Mesenchymal stem cell (in vitro differentiated cells and primary cell): ENCODE measurements at regions not wholly inside any gene's neighbourhood (a gene's known extent, or its start where the extent isn't known, plus 50 kb on each side); places are given as distances from the start of the nearest gene placed in this dataset.

Experiments
- DNase-seq: peaks from one replicate; pipeline ENCODE4 v3.0.0-alpha.2; 2013
- H2AFZ ChIP-seq: one replicate; pipeline ENCODE4 v1.6.1; 2013; ENCODE audit warnings: low read depth, mild to moderate bottlenecking, control low read depth, inconsistent platforms, low read length, moderate library complexity
- H2AK5ac ChIP-seq: 2 replicates; pipeline ENCODE4 v1.6.1; 2013; ENCODE audit warnings: low read length, moderate library complexity, mild to moderate bottlenecking, inconsistent platforms; ENCODE audit not compliant: severe bottlenecking
- H2BK120ac ChIP-seq: one replicate; pipeline ENCODE4 v1.6.1; 2013; ENCODE audit warnings: low read depth, mild to moderate bottlenecking, inconsistent platforms, low read length, moderate library complexity
- H2BK12ac ChIP-seq, 2 experiments: one replicate each; pipeline ENCODE4 v1.6.1; 2013; ENCODE audit warnings: inconsistent platforms in 2 of 2, low read length in 2 of 2, mild to moderate bottlenecking in 2 of 2, moderate library complexity in 2 of 2, control low read depth in 1 of 2
- H2BK15ac ChIP-seq: one replicate; pipeline ENCODE4 v1.6.1; 2013; ENCODE audit warnings: mild to moderate bottlenecking, low read depth, inconsistent platforms; ENCODE audit not compliant: poor library complexity, severe bottlenecking
- H2BK5ac ChIP-seq: 2 replicates; pipeline ENCODE4 v1.6.1; 2013; ENCODE audit warnings: low read depth, mild to moderate bottlenecking, low read length, control low read depth, inconsistent platforms; ENCODE audit not compliant: poor library complexity, severe bottlenecking
- H3K14ac ChIP-seq, 2 experiments: one replicate each; pipeline ENCODE4 v1.6.1; 2013; ENCODE audit warnings: inconsistent platforms in 2 of 2, low read length in 2 of 2, control low read depth in 1 of 2, mild to moderate bottlenecking in 1 of 2, moderate library complexity in 1 of 2
- H3K18ac ChIP-seq, 2 experiments: one replicate each; pipeline ENCODE4 v1.6.1; 2013; ENCODE audit warnings: inconsistent platforms in 2 of 2, low read length in 2 of 2, control low read depth in 1 of 2, low read depth in 1 of 2, mild to moderate bottlenecking in 1 of 2
- H3K23ac ChIP-seq, 2 experiments: one replicate each; pipeline ENCODE4 v1.6.1; 2013; ENCODE audit warnings: inconsistent platforms in 2 of 2, low read length in 2 of 2, mild to moderate bottlenecking in 2 of 2, moderate library complexity in 2 of 2, control low read depth in 1 of 2
- H3K27ac ChIP-seq: 2 replicates; pipeline ENCODE4 v1.5.1; 2013; ENCODE audit warnings: mild to moderate bottlenecking, moderate library complexity, low read length, control low read depth, inconsistent platforms; ENCODE audit not compliant: poor library complexity, severe bottlenecking
- H3K27me3 ChIP-seq, 2 experiments: 2 replicates each; pipeline versions ENCODE4 v1.6.1 to v1.7.0; 2013; ENCODE audit warnings: low read length in 2 of 2, mild to moderate bottlenecking in 2 of 2, moderate library complexity in 2 of 2, control low read depth in 1 of 2, inconsistent platforms in 1 of 2; ENCODE audit not compliant: control insufficient read depth in 1 of 2, insufficient read depth in 1 of 2
- H3K36me3 ChIP-seq, 2 experiments: 2 replicates each; pipeline versions ENCODE4 v1.6.1 to v1.7.0; 2013; ENCODE audit warnings: low read length in 2 of 2, control low read depth in 1 of 2, inconsistent platforms in 1 of 2, low read depth in 1 of 2, mild to moderate bottlenecking in 1 of 2; ENCODE audit not compliant: insufficient read depth in 2 of 2, control insufficient read depth in 1 of 2
- H3K4ac ChIP-seq, 2 experiments: one replicate each; pipeline ENCODE4 v1.6.1; 2013; ENCODE audit warnings: inconsistent platforms in 2 of 2, low read length in 2 of 2, mild to moderate bottlenecking in 2 of 2, moderate library complexity in 2 of 2, control low read depth in 1 of 2, low read depth in 1 of 2
- H3K4me1 ChIP-seq: 2 replicates; pipeline ENCODE4 v1.6.1; 2013; ENCODE audit warnings: low read depth, low read length, control low read depth; ENCODE audit not compliant: control insufficient read depth, insufficient read depth
- H3K4me2 ChIP-seq: 2 replicates; pipeline ENCODE4 v1.6.1; 2013; ENCODE audit warnings: low read length, mild to moderate bottlenecking, inconsistent platforms; ENCODE audit not compliant: poor library complexity, severe bottlenecking
- H3K4me3 ChIP-seq, 2 experiments: 2 replicates each; pipeline versions ENCODE4 v1.5.1 to v1.7.0; 2013; ENCODE audit warnings: low read length in 2 of 2, mild to moderate bottlenecking in 2 of 2, control low read depth in 1 of 2, low read depth in 1 of 2; ENCODE audit not compliant: insufficient read depth in 1 of 2
- H3K79me1 ChIP-seq: replicated peaks from 2 replicates; pipeline ENCODE4 v1.6.1; 2013; ENCODE audit warnings: mild to moderate bottlenecking, control low read depth, low read length, inconsistent platforms; ENCODE audit not compliant: poor library complexity, severe bottlenecking
- H3K9ac ChIP-seq: 2 replicates; pipeline ENCODE4 v1.7.0; 2013; ENCODE audit warnings: mild to moderate bottlenecking, low read length, moderate library complexity
- H3K9me3 ChIP-seq: 2 replicates; pipeline ENCODE4 v1.7.0; 2013; ENCODE audit warnings: mild to moderate bottlenecking, low read length; ENCODE audit not compliant: control insufficient read depth
- H4K8ac ChIP-seq: one replicate; pipeline ENCODE4 v1.6.1; 2013; ENCODE audit warnings: inconsistent platforms, mild to moderate bottlenecking, low read length, moderate library complexity
- H4K91ac ChIP-seq: one replicate; pipeline ENCODE4 v1.6.1; 2013; ENCODE audit warnings: mild to moderate bottlenecking, low read length, inconsistent platforms
- WGBS: methylation state at CpG from one replicate; pipeline ENCODE4 v1.1.7; 2013; ENCODE audit warnings: mixed read lengths; 5-methylcytosine and 5-hydroxymethylcytosine counted together

- H3K9me3 ChIP-seq: peaks cover 19% of the 10 kb centered on the region
- no peak overlapping the region for H3K4ac ChIP-seq
- no peak overlapping the region for H2BK15ac ChIP-seq
- H3K4me3 ChIP-seq: no peak overlapping the region
- no peak overlapping the region for H4K8ac ChIP-seq
- no peaks in the 10 kb centered on the region for H3K27me3 ChIP-seq
- no peak overlapping the region for H4K91ac ChIP-seq
- no peak overlapping the region for H3K14ac ChIP-seq
- H3K18ac ChIP-seq: no peak overlapping the region
- no peak overlapping the region for H3K27ac ChIP-seq
- no peak overlapping the region for H3K4me2 ChIP-seq
- WGBS: 78% methylated on average over 11 of the region's 11 CpGs
- no peak overlapping the region for H2AFZ ChIP-seq
- no peaks in the 10 kb centered on the region for H3K36me3 ChIP-seq
- H3K23ac ChIP-seq: no peak overlapping the region
- H3K9ac ChIP-seq: no peak overlapping the region
- no peak overlapping the region for H2BK12ac ChIP-seq
- no peak for DNase-seq
- no peak overlapping the region for H2BK5ac ChIP-seq
- no peaks in the 10 kb centered on the region for H3K4me1 ChIP-seq
- H2BK120ac ChIP-seq: no peak overlapping the region
- H3K79me1 ChIP-seq: no peaks in the 10 kb centered on the region
- H2AK5ac ChIP-seq: no peak overlapping the region
These were observed 63.9 kb downstream of the FZD10 start for GRCh38 chr12:130226126-130226525.

GRCh38 chr12:130226771-130227170, 64.5 kb downstream of the FZD10 start:
- H3K79me1 ChIP-seq: no peaks in the 10 kb centered on the region
- H4K8ac ChIP-seq: no peak overlapping the region
- 86% methylated on average over 13 of the region's 13 CpGs for WGBS
- H3K4me2 ChIP-seq: no peak overlapping the region
- no peak overlapping the region for H3K23ac ChIP-seq
- H2BK120ac ChIP-seq: no peak overlapping the region
- H2AFZ ChIP-seq: no peak overlapping the region
- peaks cover 19% of the 10 kb centered on the region for H3K9me3 ChIP-seq
- no peak overlapping the region for H3K27ac ChIP-seq
- no peak for DNase-seq
- H3K9ac ChIP-seq: no peak overlapping the region
- no peak overlapping the region for H3K4ac ChIP-seq
- no peaks in the 10 kb centered on the region for H3K27me3 ChIP-seq
- H3K4me1 ChIP-seq: no peaks in the 10 kb centered on the region
- no peak overlapping the region for H3K18ac ChIP-seq
- H3K14ac ChIP-seq: no peak overlapping the region
- no peak overlapping the region for H2BK5ac ChIP-seq
- H4K91ac ChIP-seq: no peak overlapping the region
- no peak overlapping the region for H2BK15ac ChIP-seq
- no peaks in the 10 kb centered on the region for H3K36me3 ChIP-seq
- H3K4me3 ChIP-seq: no peak overlapping the region
- no peak overlapping the region for H2AK5ac ChIP-seq
- H2BK12ac ChIP-seq: no peak overlapping the region

GRCh38 chr12:130227641-130228040, 65.4 kb downstream of the FZD10 start:
- Histone ChIP-seq H2AFZ (no peak overlapping the region), H2BK15ac (no peak overlapping the region), H3K14ac (no peak overlapping the region), H3K36me3 (no peaks in the 10 kb centered on the region), H3K4ac (no peak overlapping the region), H2BK5ac (no peak overlapping the region), H3K4me3 (no peak overlapping the region), H4K8ac (no peak overlapping the region), H3K9ac (no peak overlapping the region), H2AK5ac (no peak overlapping the region), H2BK12ac (no peak overlapping the region), H3K23ac (no peak overlapping the region), H3K9me3 (peaks cover 19% of the 10 kb centered on the region), H3K4me2 (no peak overlapping the region), H3K18ac (no peak overlapping the region), H3K79me1 (no peaks in the 10 kb centered on the region), H3K27ac (no peak overlapping the region), H3K27me3 (no peaks in the 10 kb centered on the region), H2BK120ac (no peak overlapping the region), H4K91ac (no peak overlapping the region), H3K4me1 (no peaks in the 10 kb centered on the region)
- WGBS: 64% methylated on average over 4 of the region's 4 CpGs
- DNase-seq: no peak

- no peak overlapping the region for H2AK5ac ChIP-seq
- no peak overlapping the region for H2BK15ac ChIP-seq
- no peak overlapping the region for H3K23ac ChIP-seq
- no peaks in the 10 kb centered on the region for H3K4me1 ChIP-seq
- no peak overlapping the region for H2AFZ ChIP-seq
- H3K27ac ChIP-seq: no peak overlapping the region
- no peaks in the 10 kb centered on the region for H3K27me3 ChIP-seq
- H4K8ac ChIP-seq: no peak overlapping the region
- H3K9me3 ChIP-seq: peaks cover 8% of the 10 kb centered on the region
- no peak overlapping the region for H3K9ac ChIP-seq
- H3K4ac ChIP-seq: no peak overlapping the region
- no peak overlapping the region for H3K4me3 ChIP-seq
- no peaks in the 10 kb centered on the region for H3K79me1 ChIP-seq
- H3K4me2 ChIP-seq: no peak overlapping the region
- no peak overlapping the region for H2BK120ac ChIP-seq
- no peak overlapping the region for H3K14ac ChIP-seq
- H2BK5ac ChIP-seq: no peak overlapping the region
- H3K36me3 ChIP-seq: no peaks in the 10 kb centered on the region
- DNase-seq: no peak
- H2BK12ac ChIP-seq: no peak overlapping the region
- H3K18ac ChIP-seq: no peak overlapping the region
- 79% methylated on average over 9 of the region's 9 CpGs for WGBS
- H4K91ac ChIP-seq: no peak overlapping the region
These were observed 74.2 kb downstream of the FZD10 start for GRCh38 chr12:130236446-130236845.
